ENCODE measurements at regions not wholly inside any gene's neighbourhood (a gene's known extent, or its start where the extent isn't known, plus 50 kb on each side); places are given as distances from the start of the nearest gene placed in this dataset.

- TF ChIP-seq CTCF (optimal IDR thresholded peaks at IDR 0.05 in 1 of 3, IDR thresholded peaks at IDR 0.05 in 1 of 3, conservative IDR thresholded peaks at IDR 0.05 in 1 of 3; ENCODE audit: extremely low read depth in 1 of 3, insufficient read depth in 2 of 3, low read length in 3 of 3), result no peak
- TF ChIP-seq EZH2 (IDR thresholded peaks at IDR 0.05; ENCODE audit: low read length), result no peak
Observed at GRCh38 chr4:97262769-97263168, 880.5 kb downstream of the STPG2 start.

All from keratinocyte (primary cell).